ENCODE measurements at regions not wholly inside any gene's neighbourhood (a gene's known extent, or its start where the extent isn't known, plus 50 kb on each side); places are given as distances from the start of the nearest gene placed in this dataset.
"Not testable (repeated sequence)": the region's sequence is repeated elsewhere in the genome, so short reads cannot be mapped to it uniquely, and the experiment has no call there.

- no peak for TF ChIP-seq SP140L (CRISPR knock-in tag; IDR thresholded peaks at IDR 0.05; ENCODE audit: borderline replicate concordance)
- TF ChIP-seq ZFP62 (CRISPR knock-in tag; IDR thresholded peaks at IDR 0.05): no peak
- no peak for TF ChIP-seq CC2D1A (CRISPR knock-in tag; IDR thresholded peaks at IDR 0.05)
Measured at GRCh38 chr1:99397029-99397428, 132.7 kb downstream of the PLPPR4 start (continued).

- H3K79me2 ChIP-seq (ENCODE audit: insufficient read depth, low read length): no peaks in the 10 kb centered on the region
- TF ChIP-seq XRCC5 (optimal IDR thresholded peaks at IDR 0.05; ENCODE audit: low read length) (no peak), RFX5 (IDR thresholded peaks at IDR 0.05; ENCODE audit: low read depth, low read length) (no peak), MAFF (IDR thresholded peaks at IDR 0.05; ENCODE audit: low read depth, low read length) (peak; percentile 10; the same call in 1 of the 2 replicates), ZMYM3 (CRISPR knock-in tag; IDR thresholded peaks at IDR 0.05) (no peak), MAFK (conservative IDR thresholded peaks at IDR 0.05 in 1 of 2, IDR thresholded peaks at IDR 0.05 in 1 of 2; ENCODE audit: low read length in 2 of 2) (0 out of 4 replicates have a peak, but pooled peaks of 1 of the 2 experiments have one; percentile 6), BRCA1 (CRISPR knock-in tag; IDR thresholded peaks at IDR 0.05) (no peak)
- no peak overlapping the region for H3K4me2 ChIP-seq (ENCODE audit: low read depth, low read length)
- intact Hi-C loops (cut with micrococcal nuclease; ENCODE audit: unreplicated experiment): no loop called here
- BruUV-seq (replicated peaks): no TSS peak
- H3K4me1 ChIP-seq (ENCODE audit: insufficient read depth, low read length): no peaks in the 10 kb centered on the region
- H2AFZ ChIP-seq (ENCODE audit: low read length): no peak overlapping the region
- POLR2A ChIA-PET: no interaction called here
- FAIRE-seq (no peak), DNase-seq (ENCODE audit: low spot score) (no peak), ATAC-seq (no peak)
- in situ Hi-C loops (cut with HindIII; ENCODE audit: extremely low pct_ligation_motif_present, low pct_unique_long_range_greater_than_20kb): no loop called here
- H3K4me3 ChIP-seq (replicated peaks in 1 of 3; ENCODE audit: insufficient read depth in 1 of 3, low read depth in 2 of 3, low read length in 3 of 3): no peak overlapping the region
- H3K36me3 ChIP-seq (replicated peaks in 1 of 2; ENCODE audit: control insufficient read depth in 1 of 2, insufficient read depth in 2 of 2, low read length in 2 of 2): no peaks in the 10 kb centered on the region
- H3K27ac ChIP-seq (ENCODE audit: extremely low read length, insufficient read depth, low read length): no peak overlapping the region
- H3K27me3 ChIP-seq (ENCODE audit: control insufficient read depth in 1 of 2, insufficient read depth in 2 of 2, low read length in 2 of 2): 0 out of 5 replicates have a peak, but pooled peaks cover 0 to 8% of the 10 kb centered on the region in 2 experiments
- H4K20me1 ChIP-seq (ENCODE audit: insufficient read depth, low read length): no peaks in the 10 kb centered on the region
- no peak overlapping the region for H3K9ac ChIP-seq (ENCODE audit: insufficient read depth, low read depth, low read length)
- CTCF ChIA-PET (ENCODE audit: low intra/inter-chr PET ratio, low total read pairs): no interaction called here
- H3K9me3 ChIP-seq (ENCODE audit: low read length): no peaks in the 10 kb centered on the region
Measured at GRCh38 chr1:99397863-99398262, 133.6 kb downstream of the PLPPR4 start.

- intact Hi-C loops (cut with micrococcal nuclease; ENCODE audit: unreplicated experiment); H3K4me2 ChIP-seq (ENCODE audit: low read depth, low read length); H3K9me3 ChIP-seq (ENCODE audit: low read length); H3K27me3 ChIP-seq (ENCODE audit: control insufficient read depth in 1 of 2, insufficient read depth in 2 of 2, low read length in 2 of 2); H3K79me2 ChIP-seq (ENCODE audit: insufficient read depth, low read length); in situ Hi-C loops (cut with HindIII; ENCODE audit: extremely low pct_ligation_motif_present, low pct_unique_long_range_greater_than_20kb); H3K4me1 ChIP-seq (ENCODE audit: insufficient read depth, low read length); CTCF ChIA-PET (ENCODE audit: low intra/inter-chr PET ratio, low total read pairs); ATAC-seq; H3K9ac ChIP-seq (ENCODE audit: insufficient read depth, low read depth, low read length); H3K36me3 ChIP-seq (replicated peaks in 1 of 2; ENCODE audit: control insufficient read depth in 1 of 2, insufficient read depth in 2 of 2, low read length in 2 of 2); H2AFZ ChIP-seq (ENCODE audit: low read length); BruUV-seq (replicated peaks); H3K4me3 ChIP-seq (replicated peaks in 1 of 3; ENCODE audit: insufficient read depth in 1 of 3, low read depth in 2 of 3, low read length in 3 of 3); DNase-seq (ENCODE audit: low spot score); FAIRE-seq; H4K20me1 ChIP-seq (ENCODE audit: insufficient read depth, low read length); POLR2A ChIA-PET; H3K27ac ChIP-seq (ENCODE audit: extremely low read length, insufficient read depth, low read length): not testable (repeated sequence)
Measured at GRCh38 chr1:99401556-99401955, 137.3 kb downstream of the PLPPR4 start.

- ATAC-seq; H4K20me1 ChIP-seq (ENCODE audit: insufficient read depth, low read length); H3K4me2 ChIP-seq (ENCODE audit: low read depth, low read length); DNase-seq (ENCODE audit: low spot score); intact Hi-C loops (cut with micrococcal nuclease; ENCODE audit: unreplicated experiment); FAIRE-seq; H3K9ac ChIP-seq (ENCODE audit: insufficient read depth, low read depth, low read length); H3K27ac ChIP-seq (ENCODE audit: extremely low read length, insufficient read depth, low read length); in situ Hi-C loops (cut with HindIII; ENCODE audit: extremely low pct_ligation_motif_present, low pct_unique_long_range_greater_than_20kb); H3K79me2 ChIP-seq (ENCODE audit: insufficient read depth, low read length); BruUV-seq (replicated peaks); H3K4me3 ChIP-seq (replicated peaks in 1 of 3; ENCODE audit: insufficient read depth in 1 of 3, low read depth in 2 of 3, low read length in 3 of 3); H3K4me1 ChIP-seq (ENCODE audit: insufficient read depth, low read length); H3K9me3 ChIP-seq (ENCODE audit: low read length); H3K36me3 ChIP-seq (replicated peaks in 1 of 2; ENCODE audit: control insufficient read depth in 1 of 2, insufficient read depth in 2 of 2, low read length in 2 of 2); CTCF ChIA-PET (ENCODE audit: low intra/inter-chr PET ratio, low total read pairs); H3K27me3 ChIP-seq (ENCODE audit: control insufficient read depth in 1 of 2, insufficient read depth in 2 of 2, low read length in 2 of 2); POLR2A ChIA-PET; H2AFZ ChIP-seq (ENCODE audit: low read length): not testable (repeated sequence)
- 32% methylated on average over 7 of the region's 7 CpGs for WGBS (ENCODE audit: low lambda C conversion rate)
Measured at GRCh38 chr1:99404399-99404798, 140.1 kb downstream of the PLPPR4 start.
